ENCODE measurements at regions not wholly inside any gene's neighbourhood (a gene's known extent, or its start where the extent isn't known, plus 50 kb on each side); places are given as distances from the start of the nearest gene placed in this dataset.

DNA sequence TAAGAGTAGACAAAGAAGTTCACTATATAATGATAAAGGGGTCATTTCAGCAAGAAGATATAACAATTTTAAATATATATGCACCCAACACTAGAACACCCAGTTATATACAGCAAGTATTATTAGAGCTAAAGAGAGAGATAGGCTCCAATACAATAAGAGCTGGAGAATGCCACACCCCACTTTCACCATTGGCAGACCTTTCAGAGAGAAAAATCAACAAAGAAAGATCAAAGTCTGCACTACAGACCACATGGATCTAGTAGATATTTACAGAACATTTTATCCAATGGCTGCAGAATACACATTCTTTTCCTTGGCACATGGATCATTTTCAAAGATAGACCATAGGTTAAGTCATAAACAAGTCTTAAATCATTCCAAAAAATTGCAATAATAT lies 479.7 kb upstream of the DIAPH2 start (continued):
- TF ChIP-seq JUN (IDR thresholded peaks at IDR 0.05; ENCODE audit: low read depth, low read length), result no peak
- no peak for TF ChIP-seq KDM5A (IDR thresholded peaks at IDR 0.05; ENCODE audit: low read length)
- TF ChIP-seq GABPA (IDR thresholded peaks at IDR 0.05; ENCODE audit: borderline replicate concordance, insufficient read depth, low read length), result no peak

Data from H1 (cell line).